OCI-LY7 (cell line): ENCODE measurements at regions not wholly inside any gene's neighbourhood (a gene's known extent, or its start where the extent isn't known, plus 50 kb on each side); places are given as distances from the start of the nearest gene placed in this dataset.

Source experiments
- BruUV-seq: library from RNA; stranded (reverse); fragments of 400-500 nt; replicated peaks from 2 replicates; lab custom pipeline; 2021; lab: Mats Ljungman, UMichigan
- CTCF ChIA-PET: fragments of 300-600 bp; sonication (Branson Sonifier 250); formaldehyde crosslinking; loops from one replicate; lab custom pipeline; 2022; ENCODE audit warnings: antibody characterized with exemption; ENCODE audit not compliant: unreplicated experiment; lab: Charles Lee
- POLR2A ChIA-PET: fragments of 300-600 bp; sonication (Branson Sonifier 250); formaldehyde crosslinking; loops from one replicate; lab custom pipeline; 2022; ENCODE audit warnings: antibody characterized with exemption; lab: Charles Lee
- DNase-seq: peaks from one replicate; pipeline ENCODE4 v3.0.0-alpha.2; 2015; ENCODE audit warnings: low spot score
- H2AFZ ChIP-seq: fragments of 200-600 bp; sonication (generic), shearing (Covaris generic); 2 replicates; pipeline ENCODE4 v1.6.1; 2014; ENCODE audit warnings: mild to moderate bottlenecking, antibody characterized with exemption, low read length, moderate library complexity
- H3K27ac ChIP-seq: fragments of 200-600 bp; sonication (generic); 2 replicates; pipeline ENCODE4 v1.5.1; 2014; ENCODE audit warnings: mixed run types, low read depth, mild to moderate bottlenecking, moderate library complexity, low read length, inconsistent platforms; ENCODE audit not compliant: poor library complexity, severe bottlenecking
- H3K36me3 ChIP-seq: fragments of 200-600 bp; sonication (generic); 2 replicates; pipeline ENCODE4 v1.6.1; 2014; ENCODE audit warnings: mild to moderate bottlenecking, antibody characterized with exemption, low read length, moderate library complexity, mixed read lengths; ENCODE audit not compliant: insufficient read depth
- H3K4me1 ChIP-seq: fragments of 200-600 bp; sonication (generic); 2 replicates; pipeline ENCODE4 v1.5.1; 2014; ENCODE audit warnings: mild to moderate bottlenecking, low read length; ENCODE audit not compliant: insufficient read depth, poor library complexity, severe bottlenecking
- H3K4me2 ChIP-seq: fragments of 200-600 bp; sonication (generic); 2 replicates; pipeline ENCODE4 v1.6.1; 2014; ENCODE audit warnings: mild to moderate bottlenecking, low read length
- H3K4me3 ChIP-seq: fragments of 200-600 bp; sonication (generic); 2 replicates; pipeline ENCODE4 v1.5.1; 2014; ENCODE audit warnings: mild to moderate bottlenecking, low read depth, low read length; ENCODE audit not compliant: poor library complexity, severe bottlenecking
- H3K79me2 ChIP-seq: fragments of 200-600 bp; sonication (generic); 2 replicates; pipeline ENCODE4 v1.6.1; 2016; ENCODE audit warnings: low read depth, mild to moderate bottlenecking, low read length, moderate library complexity, mixed read lengths; ENCODE audit not compliant: insufficient read depth
- H3K9me2 ChIP-seq: fragments of 200-600 bp; sonication (generic); 2 replicates; pipeline ENCODE4 v1.6.1; 2016; ENCODE audit warnings: mild to moderate bottlenecking, low read length, mixed read lengths; ENCODE audit not compliant: insufficient read depth
- H3K9me3 ChIP-seq: fragments of 200-600 bp; sonication (generic); 2 replicates; pipeline ENCODE4 v1.6.1; 2014; ENCODE audit warnings: mild to moderate bottlenecking, mixed run types, low read length, mixed read lengths
- H4K20me1 ChIP-seq: fragments of 200-600 bp; sonication (generic); 2 replicates; pipeline ENCODE4 v1.6.1; 2014; ENCODE audit warnings: mild to moderate bottlenecking, antibody characterized with exemption, low read length, moderate library complexity, mixed read lengths; ENCODE audit not compliant: insufficient read depth
- EZH2phosphoT487 ChIP-seq: fragments of 200-600 bp; sonication (generic); IDR thresholded peaks from 2 replicates; pipeline ENCODE4 v1.6.1; 2018; ENCODE audit warnings: low read depth, borderline replicate concordance, mild to moderate bottlenecking, mixed run types, antibody characterized with exemption, low read length, moderate library complexity, mixed read lengths
- intact Hi-C: fragments of 100-400 bp; cut with micrococcal nuclease; formaldehyde crosslinking; loops from one replicate; pipeline ENCODE4 v1.10.0; 2022; ENCODE audit not compliant: unreplicated experiment
- TF ChIP-seq, protein P1 (sequence below): fragments of 200-600 bp; sonication (generic); conservative IDR thresholded peaks from 2 replicates; pipeline ENCODE4 v1.5.1; 2014; ENCODE audit warnings: mild to moderate bottlenecking, antibody characterized with exemption, low read length, moderate library complexity, mixed read lengths

- Histone ChIP-seq H3K4me3 (no peak overlapping the region), H4K20me1 (no peaks in the 10 kb centered on the region), H3K27ac (no peak overlapping the region), H2AFZ (no peak overlapping the region), H3K79me2 (no peaks in the 10 kb centered on the region), H3K9me3 (no peaks in the 10 kb centered on the region), H3K4me2 (no peak overlapping the region), H3K9me2 (no peaks in the 10 kb centered on the region), H3K4me1 (no peaks in the 10 kb centered on the region), H3K36me3 (no peaks in the 10 kb centered on the region)
- DNase-seq: no peak
- no TSS peak for BruUV-seq
- ChIA-PET POLR2A (no interaction called here), CTCF (no interaction called here)
- intact Hi-C loops: no loop called here
- TF ChIP-seq, protein P1, sequence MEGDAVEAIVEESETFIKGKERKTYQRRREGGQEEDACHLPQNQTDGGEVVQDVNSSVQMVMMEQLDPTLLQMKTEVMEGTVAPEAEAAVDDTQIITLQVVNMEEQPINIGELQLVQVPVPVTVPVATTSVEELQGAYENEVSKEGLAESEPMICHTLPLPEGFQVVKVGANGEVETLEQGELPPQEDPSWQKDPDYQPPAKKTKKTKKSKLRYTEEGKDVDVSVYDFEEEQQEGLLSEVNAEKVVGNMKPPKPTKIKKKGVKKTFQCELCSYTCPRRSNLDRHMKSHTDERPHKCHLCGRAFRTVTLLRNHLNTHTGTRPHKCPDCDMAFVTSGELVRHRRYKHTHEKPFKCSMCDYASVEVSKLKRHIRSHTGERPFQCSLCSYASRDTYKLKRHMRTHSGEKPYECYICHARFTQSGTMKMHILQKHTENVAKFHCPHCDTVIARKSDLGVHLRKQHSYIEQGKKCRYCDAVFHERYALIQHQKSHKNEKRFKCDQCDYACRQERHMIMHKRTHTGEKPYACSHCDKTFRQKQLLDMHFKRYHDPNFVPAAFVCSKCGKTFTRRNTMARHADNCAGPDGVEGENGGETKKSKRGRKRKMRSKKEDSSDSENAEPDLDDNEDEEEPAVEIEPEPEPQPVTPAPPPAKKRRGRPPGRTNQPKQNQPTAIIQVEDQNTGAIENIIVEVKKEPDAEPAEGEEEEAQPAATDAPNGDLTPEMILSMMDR: no peak
- TF ChIP-seq EZH2phosphoT487: no peak
These were observed 527.6 kb upstream of the FANCL start for GRCh38 chr2:58768715-58769080.

- no peak overlapping the region for H3K4me3 ChIP-seq
- H3K79me2 ChIP-seq: no peaks in the 10 kb centered on the region
- POLR2A ChIA-PET: no interaction called here
- no peak for DNase-seq
- TF ChIP-seq, protein P1: no peak
- TF ChIP-seq EZH2phosphoT487: no peak
- no peaks in the 10 kb centered on the region for H3K36me3 ChIP-seq
- no peaks in the 10 kb centered on the region for H3K4me1 ChIP-seq
- no peaks in the 10 kb centered on the region for H4K20me1 ChIP-seq
- H2AFZ ChIP-seq: no peak overlapping the region
- no peak overlapping the region for H3K27ac ChIP-seq
- no peaks in the 10 kb centered on the region for H3K9me2 ChIP-seq
- H3K9me3 ChIP-seq: no peaks in the 10 kb centered on the region
- no peak overlapping the region for H3K4me2 ChIP-seq
- intact Hi-C loops: no loop called here
- no TSS peak for BruUV-seq
- CTCF ChIA-PET: no interaction called here
These were observed 526.9 kb upstream of the FANCL start for GRCh38 chr2:58767828-58768714.
